Pulmonary artery endothelial cell (primary cell): ENCODE measurements at regions not wholly inside any gene's neighbourhood (a gene's known extent, or its start where the extent isn't known, plus 50 kb on each side); places are given as distances from the start of the nearest gene placed in this dataset.
A peak's percentile ranks its signal among the peaks of the same experiment; 100 is the strongest.
"Not testable (repeated sequence)": the region's sequence is repeated elsewhere in the genome, so short reads cannot be mapped to it uniquely, and the experiment has no call there.

Experiments used
- DNase-seq: peaks from one replicate; pipeline ENCODE4 v3.0.0-alpha.2; 2011; ENCODE audit warnings: low read depth, low spot score

- DNase-seq: no peak
Measured at GRCh38 chr1:60916906-60917305, 165.5 kb upstream of the NFIA start.

- no peak for DNase-seq
Measured at GRCh38 chr1:60916199-60916598, 166.2 kb upstream of the NFIA start.

GRCh38 chr1:60915441-60915840 lies 166.9 kb upstream of the NFIA start:
- DNase-seq: no peak

GRCh38 chr1:60914982-60915381 lies 167.4 kb upstream of the NFIA start:
- no peak for DNase-seq

- not testable (repeated sequence) for DNase-seq
Measured at GRCh38 chr1:60913708-60914107, 168.7 kb upstream of the NFIA start.

- no peak for DNase-seq
Measured at GRCh38 chr1:60913039-60913438, 169.3 kb upstream of the NFIA start.

- DNase-seq: peak; percentile 33
Measured at GRCh38 chr1:60911966-60912697, 170.2 kb upstream of the NFIA start.

GRCh38 chr1:60908159-60908558 lies 174.2 kb upstream of the NFIA start:
- DNase-seq: no peak

- no peak for DNase-seq
Measured at GRCh38 chr1:60906526-60906925, 175.8 kb upstream of the NFIA start.

GRCh38 chr1:60906039-60906438 lies 176.3 kb upstream of the NFIA start:
- DNase-seq: no peak

GRCh38 chr1:60904099-60904851 lies 178.1 kb upstream of the NFIA start:
- no peak for DNase-seq

- DNase-seq: no peak
Measured at GRCh38 chr1:60903591-60903990, 178.8 kb upstream of the NFIA start.

- no peak for DNase-seq
Measured at GRCh38 chr1:60899464-60899863, 182.9 kb upstream of the NFIA start.

GRCh38 chr1:60898987-60899386 lies 183.4 kb upstream of the NFIA start:
- DNase-seq: no peak

- no peak for DNase-seq
Measured at GRCh38 chr1:60898413-60898812, 183.9 kb upstream of the NFIA start.

- no peak for DNase-seq
Measured at GRCh38 chr1:60896701-60897363, 185.5 kb upstream of the NFIA start.

- DNase-seq: no peak
Measured at GRCh38 chr1:60895701-60896100, 186.7 kb upstream of the NFIA start.

GRCh38 chr1:60895252-60895651 lies 187.1 kb upstream of the NFIA start:
- DNase-seq: no peak

- DNase-seq: no peak
Measured at GRCh38 chr1:60894741-60895140, 187.6 kb upstream of the NFIA start.

- no peak for DNase-seq
Measured at GRCh38 chr1:60894130-60894529, 188.2 kb upstream of the NFIA start.

- no peak for DNase-seq
Measured at GRCh38 chr1:60893136-60893930, 189.0 kb upstream of the NFIA start.

GRCh38 chr1:60891765-60892164 lies 190.6 kb upstream of the NFIA start:
- no peak for DNase-seq
